Vagina (tissue), 2 donors: ENCODE measurements at regions not wholly inside any gene's neighbourhood (a gene's known extent, or its start where the extent isn't known, plus 50 kb on each side); places are given as distances from the start of the nearest gene placed in this dataset.

Experiments
- POLR2A ChIP-seq, 2 donors: fragments of 450-650 bp; IDR thresholded peaks; one replicate each; pipeline ENCODE4 v1.6.1; 2017; ENCODE audit warnings: antibody characterized with exemption in 2 of 2, mild to moderate bottlenecking in 2 of 2, moderate library complexity in 2 of 2
- POLR2AphosphoS5 ChIP-seq, 2 donors: sonication (generic); formaldehyde crosslinking; IDR thresholded peaks; one replicate each; pipeline ENCODE4 v1.9.0; 2017; ENCODE audit warnings: antibody characterized with exemption in 2 of 2, mild to moderate bottlenecking in 2 of 2, low read depth in 1 of 2; ENCODE audit not compliant: insufficient read depth in 1 of 2
- TF ChIP-seq, protein P1 (sequence below), 3 experiments: fragments of 450-650 bp in 2 of 3; fragments of 200-600 bp in 1 of 3; sonication (generic) in 1 of 3; IDR thresholded peaks; one replicate each; pipeline ENCODE4 v1.5.1; 2017 to 2019; ENCODE audit warnings: antibody characterized with exemption in 3 of 3, mild to moderate bottlenecking in 2 of 3, moderate library complexity in 2 of 3

DNA sequence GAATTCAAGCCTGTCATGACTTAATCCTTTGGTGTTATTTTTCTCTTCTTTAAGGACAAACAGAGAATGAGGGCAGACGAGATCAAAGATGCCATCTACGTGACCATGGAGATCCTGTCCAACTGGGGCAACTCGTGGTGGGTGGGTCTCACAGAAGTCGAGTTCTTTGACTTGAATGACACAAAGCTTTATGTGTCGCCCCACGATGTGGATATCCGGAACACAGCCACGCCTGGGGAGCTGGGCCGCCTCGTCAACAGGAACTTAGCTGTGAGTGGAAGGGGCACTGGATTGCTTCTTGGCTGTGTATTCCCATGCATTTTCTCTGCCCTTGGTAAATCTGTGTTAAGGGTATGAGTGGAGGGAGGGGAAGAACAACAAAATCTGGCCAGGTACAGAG is 158.7 kb downstream of the KATNIP start:
- TF ChIP-seq, protein P1, sequence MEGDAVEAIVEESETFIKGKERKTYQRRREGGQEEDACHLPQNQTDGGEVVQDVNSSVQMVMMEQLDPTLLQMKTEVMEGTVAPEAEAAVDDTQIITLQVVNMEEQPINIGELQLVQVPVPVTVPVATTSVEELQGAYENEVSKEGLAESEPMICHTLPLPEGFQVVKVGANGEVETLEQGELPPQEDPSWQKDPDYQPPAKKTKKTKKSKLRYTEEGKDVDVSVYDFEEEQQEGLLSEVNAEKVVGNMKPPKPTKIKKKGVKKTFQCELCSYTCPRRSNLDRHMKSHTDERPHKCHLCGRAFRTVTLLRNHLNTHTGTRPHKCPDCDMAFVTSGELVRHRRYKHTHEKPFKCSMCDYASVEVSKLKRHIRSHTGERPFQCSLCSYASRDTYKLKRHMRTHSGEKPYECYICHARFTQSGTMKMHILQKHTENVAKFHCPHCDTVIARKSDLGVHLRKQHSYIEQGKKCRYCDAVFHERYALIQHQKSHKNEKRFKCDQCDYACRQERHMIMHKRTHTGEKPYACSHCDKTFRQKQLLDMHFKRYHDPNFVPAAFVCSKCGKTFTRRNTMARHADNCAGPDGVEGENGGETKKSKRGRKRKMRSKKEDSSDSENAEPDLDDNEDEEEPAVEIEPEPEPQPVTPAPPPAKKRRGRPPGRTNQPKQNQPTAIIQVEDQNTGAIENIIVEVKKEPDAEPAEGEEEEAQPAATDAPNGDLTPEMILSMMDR (IDR thresholded peaks at IDR 0.05): no peak
- TF ChIP-seq POLR2A (IDR thresholded peaks at IDR 0.05) (no peak), POLR2AphosphoS5 (IDR thresholded peaks at IDR 0.05; ENCODE audit: insufficient read depth in 1 of 2, low read depth in 1 of 2) (no peak)
